Thyroid gland (tissue), 4 donors: ENCODE measurements at regions not wholly inside any gene's neighbourhood (a gene's known extent, or its start where the extent isn't known, plus 50 kb on each side); places are given as distances from the start of the nearest gene placed in this dataset.

Experiments
- DNase-seq, 2 donors: peaks; one replicate each; pipeline ENCODE4 v3.0.0-alpha.2; 2019
- H3K27ac ChIP-seq, 3 donors: fragments of 200-600 bp; sonication (generic); 1 replicate in 2 of 3; 2 replicates in 1 of 3; pipeline ENCODE4 v1.5.1; 2016 to 2019; ENCODE audit warnings: mild to moderate bottlenecking in 1 of 3, moderate library complexity in 1 of 3
- H3K27me3 ChIP-seq: fragments of 200-600 bp; sonication (generic); one replicate; pipeline ENCODE4 v1.5.1; 2019
- H3K36me3 ChIP-seq, 2 donors: fragments of 200-600 bp; sonication (generic); one replicate each; pipeline ENCODE4 v1.5.1; 2016 to 2019
- H3K4me1 ChIP-seq, 2 donors: fragments of 200-600 bp; sonication (generic); one replicate each; pipeline ENCODE4 v1.5.1; 2017 to 2019
- H3K4me3 ChIP-seq, 3 donors: fragments of 200-600 bp; sonication (generic); replicated peaks in 1 of 3; 1 replicate in 2 of 3; 2 replicates in 1 of 3; pipeline ENCODE4 v1.5.1; 2016; ENCODE audit warnings: mild to moderate bottlenecking in 1 of 3
- H3K9me3 ChIP-seq: fragments of 200-600 bp; sonication (generic); one replicate; pipeline ENCODE4 v1.5.1; 2017
- POLR2A ChIP-seq, 2 donors: fragments of 450-650 bp; IDR thresholded peaks; one replicate each; pipeline ENCODE4 v1.6.1; 2017; ENCODE audit warnings: antibody characterized with exemption in 2 of 2, mild to moderate bottlenecking in 2 of 2, moderate library complexity in 1 of 2
- WGBS, 2 donors: methylation state at CpG; one replicate each; pipeline ENCODE4 v1.1.5; 2017; 5-methylcytosine and 5-hydroxymethylcytosine counted together
- intact Hi-C: fragments of 100-400 bp; cut with DNase I; formaldehyde crosslinking; loops from one replicate; pipeline ENCODE4 v1.15.1; 2023
- TF ChIP-seq, protein P1 (sequence below), 6 experiments: fragments of 200-600 bp in 3 of 6; fragments of 450-650 bp in 3 of 6; sonication (generic) in 3 of 6; IDR thresholded peaks; one replicate each; pipeline ENCODE4 v1.5.1; 2016 to 2019; ENCODE audit warnings: antibody characterized with exemption in 6 of 6, mild to moderate bottlenecking in 2 of 6, inconsistent platforms in 1 of 6, moderate library complexity in 1 of 6

DNA sequence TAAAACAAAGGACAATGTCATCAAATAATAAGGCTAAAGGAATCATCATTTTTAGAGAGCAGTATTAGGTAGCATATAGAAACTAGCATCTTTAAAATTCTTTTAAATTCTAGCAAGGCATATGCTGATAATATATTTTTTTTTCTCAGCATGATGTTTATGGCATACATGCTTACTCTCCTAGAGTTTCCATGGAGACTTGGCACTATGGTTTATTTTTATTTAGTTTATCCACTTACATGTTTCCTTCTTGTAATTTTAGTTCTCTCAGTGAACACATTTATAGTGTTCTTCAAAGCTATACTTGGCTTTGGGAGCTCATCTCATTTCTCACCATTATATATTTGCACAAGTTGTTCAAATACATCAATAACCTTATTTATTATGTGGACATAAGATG lies 413.8 kb upstream of the LINC00305 start:
- Histone ChIP-seq H3K27me3 (no peaks in the 10 kb centered on the region), H3K9me3 (no peaks in the 10 kb centered on the region), H3K4me3 (no peak overlapping the region), H3K4me1 (no peaks in the 10 kb centered on the region), H3K27ac (no peak overlapping the region), H3K36me3 (no peaks in the 10 kb centered on the region)
- DNase-seq, result no peak
- no peak for TF ChIP-seq POLR2A (IDR thresholded peaks at IDR 0.05)
- TF ChIP-seq, protein P1, sequence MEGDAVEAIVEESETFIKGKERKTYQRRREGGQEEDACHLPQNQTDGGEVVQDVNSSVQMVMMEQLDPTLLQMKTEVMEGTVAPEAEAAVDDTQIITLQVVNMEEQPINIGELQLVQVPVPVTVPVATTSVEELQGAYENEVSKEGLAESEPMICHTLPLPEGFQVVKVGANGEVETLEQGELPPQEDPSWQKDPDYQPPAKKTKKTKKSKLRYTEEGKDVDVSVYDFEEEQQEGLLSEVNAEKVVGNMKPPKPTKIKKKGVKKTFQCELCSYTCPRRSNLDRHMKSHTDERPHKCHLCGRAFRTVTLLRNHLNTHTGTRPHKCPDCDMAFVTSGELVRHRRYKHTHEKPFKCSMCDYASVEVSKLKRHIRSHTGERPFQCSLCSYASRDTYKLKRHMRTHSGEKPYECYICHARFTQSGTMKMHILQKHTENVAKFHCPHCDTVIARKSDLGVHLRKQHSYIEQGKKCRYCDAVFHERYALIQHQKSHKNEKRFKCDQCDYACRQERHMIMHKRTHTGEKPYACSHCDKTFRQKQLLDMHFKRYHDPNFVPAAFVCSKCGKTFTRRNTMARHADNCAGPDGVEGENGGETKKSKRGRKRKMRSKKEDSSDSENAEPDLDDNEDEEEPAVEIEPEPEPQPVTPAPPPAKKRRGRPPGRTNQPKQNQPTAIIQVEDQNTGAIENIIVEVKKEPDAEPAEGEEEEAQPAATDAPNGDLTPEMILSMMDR (IDR thresholded peaks at IDR 0.05), result no peak
- intact Hi-C loops, result no loop called here

DNA sequence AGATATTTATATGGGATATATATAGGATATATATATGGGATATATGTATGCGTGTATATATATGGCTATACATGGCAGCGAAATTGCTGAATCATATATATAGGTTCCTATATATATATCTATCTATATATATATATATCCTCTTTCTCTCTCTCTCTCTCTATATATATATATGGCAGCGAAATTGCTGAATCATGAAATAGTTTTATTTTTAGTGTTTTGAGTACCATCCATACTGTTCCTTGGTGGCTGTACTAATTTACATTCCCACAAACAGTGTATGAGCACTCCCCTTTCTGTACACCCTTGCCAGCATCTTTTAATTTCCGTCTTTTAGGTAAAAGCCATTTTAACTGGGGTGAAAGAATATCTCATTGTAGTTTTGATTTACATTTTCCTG lies 397.6 kb upstream of the LINC00305 start:
- DNase-seq, result no peak
- Histone ChIP-seq H3K4me1 (no peaks in the 10 kb centered on the region), H3K27me3 (no peaks in the 10 kb centered on the region), H3K27ac (no peak overlapping the region), H3K9me3 (no peaks in the 10 kb centered on the region), H3K4me3 (no peak overlapping the region), H3K36me3 (no peaks in the 10 kb centered on the region)
- no peak for TF ChIP-seq POLR2A (IDR thresholded peaks at IDR 0.05)
- TF ChIP-seq, protein P1 (IDR thresholded peaks at IDR 0.05), result no peak
- intact Hi-C loops, result no loop called here
- 73 to 95% methylated on average over 4 of the region's 4 CpGs for WGBS, 2 donors

DNA sequence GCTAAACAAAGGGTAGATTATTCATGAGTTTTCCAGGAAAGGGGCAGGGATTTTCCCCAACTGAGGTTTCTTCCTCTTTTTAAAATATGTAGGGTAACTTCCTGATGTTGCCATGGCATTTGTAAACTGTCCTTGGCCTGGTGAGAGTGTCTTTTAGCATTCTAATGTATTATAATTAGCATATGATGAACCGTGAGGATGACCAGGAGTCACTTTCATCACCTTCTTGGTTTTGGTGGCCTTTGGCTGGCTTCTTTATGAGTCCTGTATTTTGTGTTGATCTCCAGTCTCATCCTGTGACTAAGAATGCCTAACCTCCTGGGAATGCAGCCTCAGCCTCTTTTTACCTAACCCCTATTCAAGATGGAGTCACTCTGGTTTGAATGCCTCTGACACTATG lies 391.0 kb upstream of the LINC00305 start:
- TF ChIP-seq POLR2A (IDR thresholded peaks at IDR 0.05), result no peak
- TF ChIP-seq, protein P1 (IDR thresholded peaks at IDR 0.05), result no peak
- no peak overlapping the region for H3K4me3 ChIP-seq

DNA sequence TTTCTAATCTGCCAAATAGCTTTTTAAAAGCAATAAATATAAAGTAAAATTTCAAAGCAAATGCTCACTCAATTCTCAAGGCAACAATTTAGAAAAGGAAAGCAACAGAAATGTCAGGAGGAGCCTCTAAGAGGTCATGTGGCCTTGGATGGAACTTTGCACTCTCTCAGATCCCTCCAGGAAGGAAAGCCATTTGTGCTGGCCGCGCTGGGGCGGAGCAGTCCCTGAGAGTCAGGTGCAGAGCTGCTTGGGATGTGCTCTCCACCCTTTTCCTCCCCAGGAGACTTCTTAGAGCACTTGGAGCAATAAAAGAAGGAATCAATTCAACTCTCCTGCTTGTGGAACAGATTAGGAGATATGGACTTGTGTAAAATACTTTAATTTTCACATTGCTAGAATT lies 379.8 kb upstream of the LINC00305 start:
- H3K27ac ChIP-seq, result no peak overlapping the region
- no peak for DNase-seq
- WGBS, 2 donors, result 78 to 88% methylated on average over 3 of the region's 3 CpGs
- intact Hi-C loops, result no loop called here
- no peaks in the 10 kb centered on the region for H3K9me3 ChIP-seq
- TF ChIP-seq, protein P1 (IDR thresholded peaks at IDR 0.05), result no peak
- no peak for TF ChIP-seq POLR2A (IDR thresholded peaks at IDR 0.05)
- no peaks in the 10 kb centered on the region for H3K36me3 ChIP-seq
- H3K4me3 ChIP-seq, result no peak overlapping the region
- H3K27me3 ChIP-seq, result no peaks in the 10 kb centered on the region
- H3K4me1 ChIP-seq, result no peaks in the 10 kb centered on the region

More for the DNA sequence above, 391.0 kb upstream of the LINC00305 start:
- Histone ChIP-seq H3K9me3 (no peaks in the 10 kb centered on the region), H3K27ac (no peak overlapping the region), H3K4me1 (no peaks in the 10 kb centered on the region), H3K36me3 (no peaks in the 10 kb centered on the region), H3K27me3 (no peaks in the 10 kb centered on the region)
- intact Hi-C loops, result no loop called here
- DNase-seq, result no peak
- WGBS, 2 donors, result 60 to 77% methylated on average over 1 of the region's 1 CpG

DNA sequence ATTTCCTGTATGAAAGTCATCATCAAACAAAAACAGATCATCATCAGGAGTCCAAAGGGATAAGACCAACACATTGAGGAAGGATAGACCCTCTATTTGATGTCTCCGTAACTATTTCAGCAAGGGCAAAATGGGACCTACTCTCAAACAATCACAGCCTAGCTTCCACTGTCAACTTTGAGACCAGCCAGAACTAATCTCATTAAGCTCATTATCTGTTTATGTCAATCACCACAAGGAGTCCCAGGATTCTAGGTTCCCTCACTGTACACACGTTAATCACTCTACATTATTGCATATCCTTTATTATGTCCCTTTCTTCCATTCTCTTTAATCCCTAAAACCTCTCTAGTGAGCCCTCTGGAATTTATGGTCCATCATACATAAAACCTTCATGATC lies 370.3 kb upstream of the LINC00305 start:
- Histone ChIP-seq H3K4me1 (no peaks in the 10 kb centered on the region), H3K27ac (no peak overlapping the region), H3K36me3 (no peaks in the 10 kb centered on the region), H3K27me3 (no peaks in the 10 kb centered on the region), H3K4me3 (no peak overlapping the region), H3K9me3 (no peaks in the 10 kb centered on the region)
- intact Hi-C loops, result no loop called here
- no peak for TF ChIP-seq POLR2A (IDR thresholded peaks at IDR 0.05)
- TF ChIP-seq, protein P1 (IDR thresholded peaks at IDR 0.05), result no peak
- WGBS, 2 donors, result 71 to 81% methylated on average over 2 of the region's 2 CpGs
- no peak for DNase-seq
